Kidney epithelial cell (primary cell): ENCODE measurements at regions not wholly inside any gene's neighbourhood (a gene's known extent, or its start where the extent isn't known, plus 50 kb on each side); places are given as distances from the start of the nearest gene placed in this dataset.

Source experiments
- DNase-seq: peaks from one replicate; pipeline ENCODE4 v3.0.0-alpha.2; 2010; ENCODE audit warnings: low read depth
- H3K27me3 ChIP-seq: 2 replicates; pipeline ENCODE4 v1.6.0; 2011; ENCODE audit warnings: low read length; ENCODE audit not compliant: control insufficient read depth, insufficient read depth
- H3K36me3 ChIP-seq: 2 replicates; pipeline ENCODE4 v1.5.1; 2011; ENCODE audit warnings: low read length; ENCODE audit not compliant: control insufficient read depth, insufficient read depth
- H3K4me3 ChIP-seq: 2 replicates; pipeline ENCODE4 v1.5.1; 2011; ENCODE audit warnings: low read depth, mild to moderate bottlenecking, control low read depth, low read length
- CTCF ChIP-seq: IDR thresholded peaks from 2 replicates; pipeline ENCODE4 v1.5.1; 2011; ENCODE audit warnings: mild to moderate bottlenecking, moderate library complexity, low read length, control low read depth, inconsistent platforms; ENCODE audit not compliant: insufficient read depth, poor library complexity, severe bottlenecking

DNA sequence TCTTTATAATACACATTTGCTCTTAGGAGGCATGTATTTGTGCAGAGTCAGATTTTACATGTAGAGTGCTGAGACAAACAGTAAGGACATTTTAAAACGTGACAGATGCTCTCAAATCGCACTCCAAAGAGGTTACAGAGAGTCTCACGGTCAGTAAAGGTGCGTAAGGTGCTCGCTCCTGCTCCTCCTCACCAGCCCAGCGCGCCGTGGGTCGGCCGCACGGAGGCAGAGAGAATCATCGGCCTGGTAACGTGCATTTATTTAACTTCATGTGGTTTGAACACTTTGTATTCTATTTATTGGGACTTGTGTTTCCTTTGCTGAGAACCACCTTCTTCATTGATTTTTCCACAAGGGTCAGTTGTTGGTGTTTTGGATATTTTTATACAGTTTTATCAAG lies 900.1 kb downstream of the BRD1 start:
- DNase-seq, result no peak
- TF ChIP-seq CTCF, result no peak
- H3K36me3 ChIP-seq, result no peaks in the 10 kb centered on the region
- no peak overlapping the region for H3K4me3 ChIP-seq
- no peaks in the 10 kb centered on the region for H3K27me3 ChIP-seq

DNA sequence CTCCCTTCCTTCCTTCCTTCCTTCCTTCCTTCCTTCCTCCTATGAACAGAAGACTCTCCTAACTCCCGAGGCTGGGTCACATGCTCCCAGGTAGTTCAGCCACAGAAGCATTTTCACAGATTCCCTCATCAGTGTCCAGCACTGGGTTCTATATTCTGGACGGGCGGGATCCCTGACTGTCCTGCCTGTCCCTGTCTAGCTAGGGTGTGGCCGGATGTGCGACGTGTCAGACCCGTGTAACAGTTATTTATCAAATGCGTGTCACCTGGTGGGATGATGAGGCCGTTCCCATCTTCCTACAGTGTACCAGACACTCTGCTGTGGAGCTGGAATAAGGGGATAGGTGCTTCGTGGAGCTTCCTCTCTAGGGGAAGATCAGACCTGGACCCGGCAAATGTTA lies 901.0 kb downstream of the BRD1 start:
- Histone ChIP-seq H3K27me3 (no peaks in the 10 kb centered on the region), H3K36me3 (no peaks in the 10 kb centered on the region), H3K4me3 (no peak overlapping the region)
- no peak for TF ChIP-seq CTCF
- no peak for DNase-seq

GRCh38 chr22:48926136-48926535 lies 901.5 kb downstream of the BRD1 start:
- TF ChIP-seq CTCF, result no peak
- Histone ChIP-seq H3K4me3 (no peak overlapping the region), H3K27me3 (no peaks in the 10 kb centered on the region), H3K36me3 (no peaks in the 10 kb centered on the region)
- DNase-seq, result no peak

GRCh38 chr22:48925450-48925849 lies 902.2 kb downstream of the BRD1 start:
- no peak overlapping the region for H3K4me3 ChIP-seq
- no peak for DNase-seq
- H3K27me3 ChIP-seq, result no peaks in the 10 kb centered on the region
- no peaks in the 10 kb centered on the region for H3K36me3 ChIP-seq
- no peak for TF ChIP-seq CTCF

DNA sequence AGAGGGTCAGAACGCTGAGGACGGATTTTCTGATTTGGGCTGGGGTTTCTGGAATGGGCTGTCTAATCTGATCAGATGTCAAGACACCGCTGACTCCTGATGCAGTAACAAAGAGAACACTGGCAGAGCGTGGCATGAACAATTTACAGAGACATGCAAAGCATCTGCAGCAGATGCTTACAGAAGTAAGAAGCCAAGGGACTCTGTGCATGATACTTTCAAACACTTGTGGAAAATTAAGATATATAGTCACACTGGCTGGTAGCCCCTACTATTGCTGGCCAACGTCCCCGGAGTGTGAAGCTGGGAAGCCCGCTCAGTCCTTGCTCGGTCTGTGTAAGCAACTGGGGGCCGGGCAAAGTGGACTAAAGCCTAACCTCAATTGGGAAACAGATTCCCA lies 903.7 kb downstream of the BRD1 start:
- no peak for DNase-seq
- Histone ChIP-seq H3K27me3 (no peaks in the 10 kb centered on the region), H3K4me3 (no peak overlapping the region), H3K36me3 (no peaks in the 10 kb centered on the region)
- no peak for TF ChIP-seq CTCF

DNA sequence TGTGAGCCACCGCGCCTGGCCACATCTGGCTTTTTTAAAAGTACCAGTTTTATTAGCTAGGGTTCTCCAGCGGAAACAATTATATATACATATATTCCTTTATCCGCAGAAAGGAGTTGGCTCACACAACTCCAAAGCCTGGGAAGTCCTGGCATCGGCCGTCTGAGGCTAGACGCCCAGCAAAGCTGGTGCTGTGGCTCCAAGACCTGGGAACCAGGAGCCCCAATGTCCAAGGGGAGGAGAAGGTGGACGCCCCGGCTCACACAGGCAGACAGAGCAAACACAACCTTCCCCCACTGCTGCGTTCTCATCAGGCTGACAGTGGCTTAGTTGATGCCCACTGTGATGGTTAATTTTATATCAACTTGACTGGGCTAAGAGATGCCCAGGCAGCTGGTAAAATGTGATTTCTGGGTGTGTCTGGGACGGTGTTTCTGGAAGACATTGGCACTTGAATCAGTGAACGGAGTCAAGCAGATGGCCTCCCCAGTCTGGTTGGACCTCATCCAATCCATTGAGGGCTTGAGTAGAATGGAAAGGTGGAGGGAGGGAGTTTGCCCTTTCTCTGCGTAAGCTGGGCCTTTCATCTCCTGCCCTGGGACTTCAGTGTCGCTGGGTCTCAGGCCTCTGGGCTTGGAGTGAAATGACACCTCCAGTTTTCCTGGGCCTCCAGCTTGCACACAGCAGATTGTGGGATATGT lies 904.4 kb downstream of the BRD1 start:
- no peak for TF ChIP-seq CTCF
- Histone ChIP-seq H3K36me3 (no peaks in the 10 kb centered on the region), H3K27me3 (no peaks in the 10 kb centered on the region), H3K4me3 (no peak overlapping the region)
- DNase-seq, result no peak
